ENCODE measurements at regions not wholly inside any gene's neighbourhood (a gene's known extent, or its start where the extent isn't known, plus 50 kb on each side); places are given as distances from the start of the nearest gene placed in this dataset.

DNA sequence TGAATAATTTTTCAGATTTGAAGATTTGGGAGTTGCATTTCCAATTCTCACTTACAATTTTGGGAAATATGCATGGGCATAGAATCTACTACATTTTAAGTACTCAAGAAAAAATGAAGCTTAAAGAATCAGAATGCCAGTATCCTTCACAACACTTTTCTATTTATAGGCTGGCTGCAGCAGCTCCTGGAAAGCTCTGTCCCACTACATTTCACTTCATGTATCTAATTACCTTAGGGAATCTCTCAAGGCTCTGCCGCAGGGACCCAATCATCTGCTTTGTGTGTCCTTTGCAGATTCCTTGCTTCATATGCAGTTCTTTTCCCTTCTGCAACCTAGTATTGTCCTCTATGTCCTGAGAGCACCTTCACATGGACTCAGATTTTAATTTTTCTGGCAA is 102.9 kb downstream of the NUP35 start:
- intact Hi-C loops (cut with DNase I): no loop called here
- DNase-seq (ENCODE audit: extremely low spot score): no peak
- no peak overlapping the region for H3K4me3 ChIP-seq
- TF ChIP-seq POLR2AphosphoS5 (IDR thresholded peaks at IDR 0.05): no peak
- TF ChIP-seq, protein P1, sequence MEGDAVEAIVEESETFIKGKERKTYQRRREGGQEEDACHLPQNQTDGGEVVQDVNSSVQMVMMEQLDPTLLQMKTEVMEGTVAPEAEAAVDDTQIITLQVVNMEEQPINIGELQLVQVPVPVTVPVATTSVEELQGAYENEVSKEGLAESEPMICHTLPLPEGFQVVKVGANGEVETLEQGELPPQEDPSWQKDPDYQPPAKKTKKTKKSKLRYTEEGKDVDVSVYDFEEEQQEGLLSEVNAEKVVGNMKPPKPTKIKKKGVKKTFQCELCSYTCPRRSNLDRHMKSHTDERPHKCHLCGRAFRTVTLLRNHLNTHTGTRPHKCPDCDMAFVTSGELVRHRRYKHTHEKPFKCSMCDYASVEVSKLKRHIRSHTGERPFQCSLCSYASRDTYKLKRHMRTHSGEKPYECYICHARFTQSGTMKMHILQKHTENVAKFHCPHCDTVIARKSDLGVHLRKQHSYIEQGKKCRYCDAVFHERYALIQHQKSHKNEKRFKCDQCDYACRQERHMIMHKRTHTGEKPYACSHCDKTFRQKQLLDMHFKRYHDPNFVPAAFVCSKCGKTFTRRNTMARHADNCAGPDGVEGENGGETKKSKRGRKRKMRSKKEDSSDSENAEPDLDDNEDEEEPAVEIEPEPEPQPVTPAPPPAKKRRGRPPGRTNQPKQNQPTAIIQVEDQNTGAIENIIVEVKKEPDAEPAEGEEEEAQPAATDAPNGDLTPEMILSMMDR (IDR thresholded peaks at IDR 0.05): no peak
- no peak overlapping the region for H3K27ac ChIP-seq (replicated peaks in 1 of 4)
- no peaks in the 10 kb centered on the region for H3K36me3 ChIP-seq
- H3K27me3 ChIP-seq: no peaks in the 10 kb centered on the region
- no peaks in the 10 kb centered on the region for H3K9me3 ChIP-seq
- H3K4me1 ChIP-seq: peaks cover 0 to 2% (median 0%) of the 10 kb centered on the region in 4 donors
- WGBS: 56% methylated on average over 1 of the region's 1 CpG

GRCh38 chr2:183229386-183229785 is 105.1 kb downstream of the NUP35 start:
- no peak for DNase-seq (ENCODE audit: extremely low spot score)
- no peaks in the 10 kb centered on the region for H3K27me3 ChIP-seq
- no peak overlapping the region for H3K4me3 ChIP-seq
- no peak for TF ChIP-seq POLR2AphosphoS5 (IDR thresholded peaks at IDR 0.05)
- TF ChIP-seq, protein P1 (IDR thresholded peaks at IDR 0.05): no peak
- no peak for TF ChIP-seq POLR2A (IDR thresholded peaks at IDR 0.05; ENCODE audit: low read depth)
- no peak for TF ChIP-seq EP300 (IDR thresholded peaks at IDR 0.05)
- H3K9me3 ChIP-seq: no peaks in the 10 kb centered on the region
- no peak overlapping the region for H3K27ac ChIP-seq (replicated peaks in 1 of 4)
- intact Hi-C loops (cut with DNase I): no loop called here
- 85% methylated on average over 2 of the region's 2 CpGs for WGBS
- H3K36me3 ChIP-seq: no peaks in the 10 kb centered on the region
- peaks cover 0 to 2% (median 0%) of the 10 kb centered on the region in 4 donors for H3K4me1 ChIP-seq

DNA sequence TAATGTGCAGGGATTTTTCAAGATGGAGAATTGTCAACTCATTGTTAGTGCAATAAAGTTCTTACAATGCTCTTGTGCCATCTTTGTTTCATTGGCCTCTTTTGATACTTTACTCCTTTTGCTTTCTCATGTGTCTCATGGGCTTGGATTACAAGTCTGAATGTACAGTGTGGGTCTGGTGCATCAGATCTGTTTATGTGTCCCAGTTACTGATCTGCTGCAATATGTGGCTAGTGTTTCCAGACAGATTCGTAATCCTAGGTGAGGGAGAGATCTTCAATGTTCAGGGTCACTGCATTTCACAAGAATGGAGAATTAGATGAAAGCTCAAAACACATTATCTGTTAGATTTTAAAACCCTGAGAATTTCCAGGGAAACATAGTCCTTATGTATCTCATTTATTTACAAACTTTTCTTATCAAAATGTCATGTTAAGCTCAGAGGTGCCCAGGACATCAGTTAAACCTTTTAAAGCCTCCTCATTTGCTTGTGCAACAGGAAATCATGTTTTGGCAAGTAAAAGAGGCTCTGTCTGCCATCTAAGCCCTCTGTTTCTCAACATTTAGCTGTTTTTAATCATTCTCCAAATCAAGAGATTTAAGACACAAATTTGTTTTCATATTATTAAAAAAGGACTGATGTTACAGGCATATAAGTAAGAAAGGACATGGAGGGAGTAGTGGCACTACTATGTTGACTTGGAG is 108.1 kb downstream of the NUP35 start:
- intact Hi-C loops (cut with DNase I): no loop called here
- H3K27me3 ChIP-seq: no peaks in the 10 kb centered on the region
- H3K9me3 ChIP-seq: no peaks in the 10 kb centered on the region
- H3K4me1 ChIP-seq: peaks cover 0 to under 1% (median 0%) of the 10 kb centered on the region in 4 donors
- no peak overlapping the region for H3K27ac ChIP-seq (replicated peaks in 1 of 4)
- 82% methylated on average over 1 of the region's 1 CpG for WGBS
- H3K4me3 ChIP-seq: no peak overlapping the region
- no peaks in the 10 kb centered on the region for H3K36me3 ChIP-seq
- TF ChIP-seq POLR2AphosphoS5 (IDR thresholded peaks at IDR 0.05) (no peak), POLR2A (IDR thresholded peaks at IDR 0.05; ENCODE audit: low read depth) (no peak), EP300 (IDR thresholded peaks at IDR 0.05) (no peak)
- TF ChIP-seq, protein P1 (IDR thresholded peaks at IDR 0.05): no peak
- no peak for DNase-seq (ENCODE audit: extremely low spot score)

- Histone ChIP-seq H3K27ac (replicated peaks in 1 of 4) (no peak overlapping the region), H3K4me3 (no peak overlapping the region), H3K9me3 (no peaks in the 10 kb centered on the region), H3K27me3 (no peaks in the 10 kb centered on the region), H3K36me3 (no peaks in the 10 kb centered on the region), H3K4me1 (no peaks in the 10 kb centered on the region)
- TF ChIP-seq, protein P1 (IDR thresholded peaks at IDR 0.05): no peak
- no peak for TF ChIP-seq POLR2A (IDR thresholded peaks at IDR 0.05; ENCODE audit: low read depth)
- no peak for TF ChIP-seq EP300 (IDR thresholded peaks at IDR 0.05)
- no peak for TF ChIP-seq POLR2AphosphoS5 (IDR thresholded peaks at IDR 0.05)
- no peak for DNase-seq (ENCODE audit: extremely low spot score)
- WGBS: 58% methylated on average over 3 of the region's 3 CpGs
- intact Hi-C loops (cut with DNase I): no loop called here
Observed at GRCh38 chr2:183242937-183243336, 118.7 kb downstream of the NUP35 start.

DNA sequence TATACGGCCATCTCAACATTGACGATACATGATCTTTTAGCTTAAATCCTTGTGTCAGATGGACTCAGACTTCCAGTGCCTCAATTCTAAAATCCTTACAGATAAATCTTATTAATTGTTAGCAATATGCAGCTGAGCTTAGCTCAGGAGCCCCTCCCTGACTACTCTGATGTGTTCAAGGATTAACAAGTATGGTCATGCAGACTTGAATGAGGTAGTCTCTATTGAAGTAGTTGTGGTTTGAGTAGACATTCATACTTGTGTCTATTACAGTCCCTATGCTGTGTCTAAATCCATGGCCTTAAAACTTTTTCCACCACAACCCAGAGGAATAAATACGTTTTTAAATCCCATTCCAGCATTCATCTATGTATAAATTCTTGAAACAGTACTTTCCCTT is 119.5 kb downstream of the NUP35 start:
- Histone ChIP-seq H3K27ac (replicated peaks in 1 of 4) (no peak overlapping the region), H3K36me3 (no peaks in the 10 kb centered on the region), H3K4me1 (no peaks in the 10 kb centered on the region), H3K4me3 (no peak overlapping the region), H3K27me3 (no peaks in the 10 kb centered on the region), H3K9me3 (no peaks in the 10 kb centered on the region)
- 93% methylated on average over 3 of the region's 3 CpGs for WGBS
- intact Hi-C loops (cut with DNase I): no loop called here
- no peak for DNase-seq (ENCODE audit: extremely low spot score)
- TF ChIP-seq POLR2AphosphoS5 (IDR thresholded peaks at IDR 0.05): no peak
- TF ChIP-seq EP300 (IDR thresholded peaks at IDR 0.05): no peak
- no peak for TF ChIP-seq POLR2A (IDR thresholded peaks at IDR 0.05; ENCODE audit: low read depth)
- TF ChIP-seq, protein P1 (IDR thresholded peaks at IDR 0.05): no peak

Measured in esophagus muscularis mucosa (tissue), 4 donors.